Stimulated activated CD8-positive, alpha-beta memory T cell treated with anti-CD3 and anti-CD28 coated beads, Interleukin-15, amount 100 ng/mL, for 1 hour (primary cell): ENCODE measurements at regions not wholly inside any gene's neighbourhood (a gene's known extent, or its start where the extent isn't known, plus 50 kb on each side); places are given as distances from the start of the nearest gene placed in this dataset.

Experiments
- DNase-seq: peaks from one replicate; pipeline ENCODE4 v3.0.0-alpha.2; 2020; ENCODE audit warnings: low read depth

DNA sequence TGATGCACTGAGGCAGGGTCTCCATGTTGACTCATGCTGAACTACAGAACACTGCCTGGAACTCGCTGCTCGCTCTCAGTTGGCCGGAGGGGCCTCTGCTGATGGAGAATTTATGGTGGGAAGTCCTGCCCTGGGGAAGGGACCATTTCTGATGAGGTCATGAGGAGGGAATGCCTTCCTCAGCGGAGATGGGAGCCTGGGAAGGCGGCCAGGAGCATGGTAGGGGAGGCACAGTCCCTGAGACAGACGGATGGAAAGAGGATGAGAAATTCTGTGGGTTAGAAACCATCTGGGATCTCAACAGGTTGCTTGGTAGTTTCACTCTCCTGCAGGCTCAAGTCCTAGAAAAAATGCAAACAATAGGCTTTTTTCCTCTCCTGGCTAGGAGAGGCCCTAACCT lies 56.8 kb upstream of the TPM1 start:
- no peak for DNase-seq

DNA sequence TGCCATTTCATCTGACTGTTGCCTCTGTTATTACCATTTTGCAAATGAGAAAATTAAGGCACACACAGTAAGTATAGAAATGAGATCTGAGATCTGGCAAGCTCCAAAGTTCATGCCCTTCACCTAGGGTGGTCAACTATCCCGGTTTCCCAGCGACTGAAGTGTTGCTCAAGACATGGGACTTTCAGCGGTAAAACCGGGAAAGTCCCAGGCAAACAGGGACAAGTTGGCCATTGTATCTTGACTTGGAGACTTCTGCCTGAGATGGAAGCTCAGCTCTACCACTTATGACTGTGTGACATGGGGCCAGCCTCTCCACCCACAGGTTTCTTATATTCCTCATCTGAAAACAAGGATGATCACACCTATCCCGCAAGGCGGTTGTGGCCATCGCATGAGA lies 55.6 kb upstream of the TPM1 start:
- DNase-seq = no peak

DNA sequence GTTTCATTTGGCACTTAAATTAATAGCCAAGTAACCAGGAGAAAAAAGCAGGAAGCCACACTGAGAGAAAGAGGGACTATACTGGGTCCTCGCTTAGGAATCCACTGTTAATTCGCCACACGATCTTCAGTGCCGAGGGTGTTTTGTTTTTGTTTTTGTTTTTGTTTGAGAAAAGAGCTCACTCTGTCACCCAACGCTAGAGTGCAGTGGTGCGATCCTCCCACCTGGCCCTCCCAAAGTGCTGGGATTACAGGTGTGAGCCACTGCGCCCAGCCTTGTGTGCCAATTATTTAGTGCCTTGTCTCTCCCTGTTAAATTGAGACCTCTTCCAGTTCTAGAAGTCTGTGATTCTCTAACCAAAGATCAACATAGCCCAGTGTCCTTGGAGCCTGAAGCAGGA lies 53.8 kb upstream of the TPM1 start:
- DNase-seq = no peak

DNA sequence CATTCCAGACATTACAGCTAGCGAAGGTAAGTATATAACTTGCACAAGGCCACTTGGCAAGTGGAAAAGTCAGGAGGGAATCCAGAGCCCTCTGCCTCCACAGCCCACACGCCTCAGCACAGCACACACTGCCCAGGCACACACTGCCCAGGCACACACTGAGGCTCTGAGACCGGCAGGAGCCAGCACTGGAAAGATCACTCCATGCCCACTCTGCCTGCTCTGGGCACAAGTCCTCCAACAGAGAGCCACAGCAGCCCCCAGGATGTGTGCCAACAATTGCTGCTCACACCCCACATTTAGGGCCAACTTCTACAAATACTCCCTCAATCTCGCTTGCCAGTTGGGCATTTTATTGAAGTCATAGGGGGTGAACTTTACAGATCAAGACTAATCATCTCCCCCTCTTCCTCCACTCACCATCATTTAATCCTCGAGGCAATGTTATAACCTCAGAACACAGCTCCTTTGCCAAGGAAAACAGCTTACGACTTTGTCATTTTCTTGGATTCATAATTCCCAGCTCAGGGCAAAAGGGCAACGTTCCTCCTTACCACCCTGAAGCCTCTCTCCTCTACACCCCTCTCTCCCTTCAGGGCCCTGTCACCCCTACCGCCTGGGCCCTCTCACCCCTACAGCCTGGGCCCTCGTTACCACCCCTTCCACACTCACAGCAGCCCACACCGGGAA lies 53.0 kb upstream of the TPM1 start:
- DNase-seq = no peak

DNA sequence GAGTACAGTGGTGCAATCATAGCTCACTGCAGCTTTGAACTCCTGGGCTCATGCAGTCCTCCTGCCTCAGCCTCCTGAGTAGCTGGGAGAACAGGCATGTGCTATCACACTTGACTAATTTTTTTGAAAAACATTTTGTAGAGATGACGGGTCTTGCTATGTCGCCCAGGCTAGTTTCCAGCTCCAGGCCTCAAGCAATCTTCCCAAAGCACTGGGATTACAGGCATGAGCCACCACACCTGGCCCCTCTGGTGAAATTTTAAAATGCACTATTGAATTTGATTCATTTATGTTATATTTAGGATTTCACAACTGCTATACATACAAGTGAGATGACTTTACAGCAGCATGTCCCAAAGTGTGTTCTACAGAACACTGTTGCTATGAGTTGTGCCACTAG lies 50.8 kb upstream of the TPM1 start:
- DNase-seq = no peak

DNA sequence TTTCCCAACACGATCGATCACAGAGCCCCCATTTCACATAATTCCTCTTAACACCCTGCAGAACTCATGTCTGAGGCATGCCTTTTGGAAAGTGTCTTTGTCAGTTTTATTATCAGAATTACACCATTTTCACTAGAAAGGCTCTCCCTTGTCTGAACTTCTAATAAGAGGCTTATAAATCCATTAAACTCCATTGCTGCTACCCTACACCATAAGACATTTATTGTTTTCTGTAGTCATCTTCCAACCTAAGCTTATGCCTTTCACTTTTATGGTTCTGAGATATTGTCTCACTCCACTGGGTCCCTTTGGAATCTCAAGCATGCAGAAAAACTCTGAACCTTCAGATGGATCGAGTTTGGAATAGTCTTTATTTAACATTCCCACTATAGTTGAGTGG lies 50.2 kb upstream of the TPM1 start:
- no peak for DNase-seq
